ENCODE measurements at regions not wholly inside any gene's neighbourhood (a gene's known extent, or its start where the extent isn't known, plus 50 kb on each side); places are given as distances from the start of the nearest gene placed in this dataset.

GRCh38 chr18:41024792-41025191 lies 930.2 kb upstream of the PIK3C3 start:
- H2AFZ ChIP-seq (ENCODE audit: low read length): no peak overlapping the region
- BruUV-seq (replicated peaks): no TSS peak
- no peaks in the 10 kb centered on the region for H3K79me2 ChIP-seq (ENCODE audit: low read length)
- no peak overlapping the region for H3K9ac ChIP-seq (ENCODE audit: low read length)
- intact Hi-C loops (cut with micrococcal nuclease): no loop called here
- no peaks in the 10 kb centered on the region for H3F3A ChIP-seq (ENCODE audit: low read length, unreplicated experiment)
- POLR2A ChIA-PET (ENCODE audit: unreplicated experiment): no interaction called here
- H3K27ac ChIP-seq (ENCODE audit: low read length): no peak overlapping the region
- TF ChIP-seq EZH2phosphoT487 (IDR thresholded peaks at IDR 0.05; ENCODE audit: borderline replicate concordance, low read length) (no peak), CTCF (conservative IDR thresholded peaks at IDR 0.05; ENCODE audit: low read depth, low read length) (no peak), EZH2 (IDR thresholded peaks at IDR 0.05; ENCODE audit: low read length, unreplicated experiment) (no peak)
- H3K36me3 ChIP-seq (ENCODE audit: low read depth, low read length): no peaks in the 10 kb centered on the region
- CTCF ChIA-PET: no interaction called here
- no peaks in the 10 kb centered on the region for H3K4me1 ChIP-seq (ENCODE audit: insufficient read depth, low read length)
- no peaks in the 10 kb centered on the region for H4K20me1 ChIP-seq (ENCODE audit: low read length)
- no peaks in the 10 kb centered on the region for H3K9me3 ChIP-seq (ENCODE audit: low read length)
- ATAC-seq (no peak), DNase-seq (no peak)
- no peaks in the 10 kb centered on the region for H3K27me3 ChIP-seq (ENCODE audit: low read length)
- H3K4me2 ChIP-seq (ENCODE audit: low read length): no peak overlapping the region
- H3K4me3 ChIP-seq (ENCODE audit: low read length): no peak overlapping the region
- H3K9me2 ChIP-seq (replicated peaks; ENCODE audit: low read length): no peaks in the 10 kb centered on the region

- Histone ChIP-seq H4K20me1 (ENCODE audit: low read length) (no peaks in the 10 kb centered on the region), H3K27ac (ENCODE audit: low read length) (no peak overlapping the region), H2AFZ (ENCODE audit: low read length) (no peak overlapping the region), H3K4me3 (ENCODE audit: low read length) (no peak overlapping the region), H3K36me3 (ENCODE audit: low read depth, low read length) (no peaks in the 10 kb centered on the region), H3K27me3 (ENCODE audit: low read length) (no peaks in the 10 kb centered on the region), H3K4me1 (ENCODE audit: insufficient read depth, low read length) (no peaks in the 10 kb centered on the region), H3K9me3 (ENCODE audit: low read length) (no peaks in the 10 kb centered on the region), H3K9ac (ENCODE audit: low read length) (no peak overlapping the region), H3K4me2 (ENCODE audit: low read length) (no peak overlapping the region), H3K9me2 (replicated peaks; ENCODE audit: low read length) (no peaks in the 10 kb centered on the region), H3F3A (ENCODE audit: low read length, unreplicated experiment) (no peaks in the 10 kb centered on the region), H3K79me2 (ENCODE audit: low read length) (no peaks in the 10 kb centered on the region)
- BruUV-seq (replicated peaks): no TSS peak
- intact Hi-C loops (cut with micrococcal nuclease): no loop called here
- no peak for TF ChIP-seq EZH2phosphoT487 (IDR thresholded peaks at IDR 0.05; ENCODE audit: borderline replicate concordance, low read length)
- TF ChIP-seq EZH2 (IDR thresholded peaks at IDR 0.05; ENCODE audit: low read length, unreplicated experiment): no peak
- no peak for TF ChIP-seq CTCF (conservative IDR thresholded peaks at IDR 0.05; ENCODE audit: low read depth, low read length)
- DNase-seq: no peak
- ChIA-PET CTCF (no interaction called here), POLR2A (ENCODE audit: unreplicated experiment) (no interaction called here)
- no peak for ATAC-seq
Measured at GRCh38 chr18:41022484-41022883, 932.5 kb upstream of the PIK3C3 start.

- BruUV-seq (replicated peaks): no TSS peak
- Histone ChIP-seq H3K9ac (ENCODE audit: low read length) (no peak overlapping the region), H3K4me2 (ENCODE audit: low read length) (no peak overlapping the region), H4K20me1 (ENCODE audit: low read length) (no peaks in the 10 kb centered on the region), H3K4me1 (ENCODE audit: insufficient read depth, low read length) (no peaks in the 10 kb centered on the region), H3K27me3 (ENCODE audit: low read length) (no peaks in the 10 kb centered on the region), H3F3A (ENCODE audit: low read length, unreplicated experiment) (no peaks in the 10 kb centered on the region), H3K27ac (ENCODE audit: low read length) (no peak overlapping the region), H3K9me2 (replicated peaks; ENCODE audit: low read length) (no peaks in the 10 kb centered on the region), H2AFZ (ENCODE audit: low read length) (no peak overlapping the region), H3K79me2 (ENCODE audit: low read length) (no peaks in the 10 kb centered on the region), H3K9me3 (ENCODE audit: low read length) (no peaks in the 10 kb centered on the region), H3K36me3 (ENCODE audit: low read depth, low read length) (no peaks in the 10 kb centered on the region), H3K4me3 (ENCODE audit: low read length) (no peak overlapping the region)
- ATAC-seq (no peak), DNase-seq (no peak)
- intact Hi-C loops (cut with micrococcal nuclease): no loop called here
- no peak for TF ChIP-seq EZH2 (IDR thresholded peaks at IDR 0.05; ENCODE audit: low read length, unreplicated experiment)
- ChIA-PET POLR2A (ENCODE audit: unreplicated experiment) (no interaction called here), CTCF (no interaction called here)
Measured at GRCh38 chr18:41021089-41021488, 933.9 kb upstream of the PIK3C3 start.
